WTC11 (cell line): ENCODE measurements at regions not wholly inside any gene's neighbourhood (a gene's known extent, or its start where the extent isn't known, plus 50 kb on each side); places are given as distances from the start of the nearest gene placed in this dataset.

ENCODE experiments used
- CREM ChIP-seq: sonication (generic); formaldehyde crosslinking; IDR thresholded peaks from 2 replicates; pipeline ENCODE4 v1.8.1; 2022; ENCODE audit warnings: mild to moderate bottlenecking, missing genetic modification reagents, moderate library complexity
- CTCF ChIP-seq: fragments of 200-600 bp; IDR thresholded peaks from 2 replicates; pipeline ENCODE4 v1.8.0; 2022; ENCODE audit warnings: antibody characterized with exemption
- ESRRA ChIP-seq: sonication (generic); formaldehyde crosslinking; IDR thresholded peaks from 2 replicates; pipeline ENCODE4 v1.8.1; 2022; ENCODE audit warnings: mild to moderate bottlenecking, missing genetic modification reagents, borderline replicate concordance
- IRF2 ChIP-seq: sonication (generic); formaldehyde crosslinking; IDR thresholded peaks from 2 replicates; pipeline ENCODE4 v1.8.0; 2022; ENCODE audit warnings: low read depth, missing genetic modification reagents, borderline replicate concordance
- PREB ChIP-seq: sonication (generic); formaldehyde crosslinking; IDR thresholded peaks from 2 replicates; pipeline ENCODE4 v1.8.1; 2022; ENCODE audit warnings: mild to moderate bottlenecking, missing genetic modification reagents, moderate library complexity, borderline replicate concordance
- ZNF423 ChIP-seq: fragments of 250-450 bp; sonication (Bioruptor Pico); IDR thresholded peaks from 2 replicates; pipeline ENCODE4 v2.1.2; 2022; ENCODE audit warnings: mild to moderate bottlenecking, moderate library complexity

GRCh38 chr12:104890476-104891096 lies 67.5 kb downstream of the SLC41A2 start:
- no peak for TF ChIP-seq CREM (CRISPR knock-in tag)
- TF ChIP-seq IRF2 (CRISPR knock-in tag), result no peak
- TF ChIP-seq PREB (CRISPR knock-in tag), result no peak
- no peak for TF ChIP-seq CTCF
- no peak for TF ChIP-seq ESRRA
- TF ChIP-seq ZNF423 (CRISPR knock-in tag), result no peak
